ENCODE measurements at regions not wholly inside any gene's neighbourhood (a gene's known extent, or its start where the extent isn't known, plus 50 kb on each side); places are given as distances from the start of the nearest gene placed in this dataset.

- Histone ChIP-seq H3K4me1 (ENCODE audit: control insufficient read depth in 1 of 2, insufficient read depth in 2 of 2, low read depth in 1 of 2, low read length in 1 of 2) (peaks cover 0 to 46% of the 10 kb centered on the region in 2 experiments; a peak in 2 of 4 replicates), H3K4me3 (ENCODE audit: low read depth in 2 of 2, low read length in 1 of 2) (no peak overlapping the region), H3K27me3 (ENCODE audit: insufficient read depth) (no peaks in the 10 kb centered on the region), H3F3A (replicated peaks; ENCODE audit: insufficient read depth) (no peaks in the 10 kb centered on the region), H3K36me3 (replicated peaks in 1 of 2; ENCODE audit: control insufficient read depth in 1 of 2, insufficient read depth in 2 of 2, low read length in 1 of 2) (peaks cover 17% of the 10 kb centered on the region in 2 experiments), H3K27ac (ENCODE audit: low read depth in 2 of 2, low read length in 1 of 2) (no peak overlapping the region; a peak in 1 of 4 replicates), H2AFZ (ENCODE audit: low read depth) (no peak overlapping the region), H3K79me2 (ENCODE audit: insufficient read depth) (peaks cover 61% of the 10 kb centered on the region; the same call in 1 of the 2 replicates), H4K20me1 (ENCODE audit: insufficient read depth) (peaks cover 8% of the 10 kb centered on the region; the same call in 1 of the 2 replicates), H3K9me2 (no peaks in the 10 kb centered on the region), H3K9me3 (no peaks in the 10 kb centered on the region), H3K9ac (no peak overlapping the region), H3K4me2 (no peak overlapping the region)
- CTCF ChIA-PET: interaction anchor here (0.6 kb wide), 1 partner anchor 187 kb away, joined by 3 read pairs; no protein-coding TSS in a partner anchor
- POLR2A ChIA-PET: no interaction called here
- 95% methylated on average over 13 of the region's 18 CpGs for WGBS (ENCODE audit: low lambda C conversion rate)
- DNase-seq: no peak
- no peak for TF ChIP-seq NRF1 (IDR thresholded peaks at IDR 0.05; ENCODE audit: low read depth, low read length)
- no peak for TF ChIP-seq PBX3 (IDR thresholded peaks at IDR 0.05)
- no peak for TF ChIP-seq JUND (IDR thresholded peaks at IDR 0.05)
Measured at GRCh38 chr16:85181739-85182129, 69.5 kb upstream of the CIBAR2 start.

GRCh38 chr16:85182286-85182685, 70.0 kb upstream of the CIBAR2 start:
- H3K27ac ChIP-seq (ENCODE audit: low read depth in 2 of 2, low read length in 1 of 2): no peak overlapping the region
- H3K4me1 ChIP-seq (ENCODE audit: control insufficient read depth in 1 of 2, insufficient read depth in 2 of 2, low read depth in 1 of 2, low read length in 1 of 2): peaks cover 0 to 46% of the 10 kb centered on the region in 2 experiments; a peak in 2 of 4 replicates
- TF ChIP-seq MXI1 (IDR thresholded peaks at IDR 0.05; ENCODE audit: low read depth, low read length) (no peak), CHD2 (IDR thresholded peaks at IDR 0.05; ENCODE audit: low read length, partially characterized antibody) (no peak), IRF3 (IDR thresholded peaks at IDR 0.05; ENCODE audit: low read depth, low read length) (no peak), SMC3 (IDR thresholded peaks at IDR 0.05; ENCODE audit: low read depth, low read length) (no peak), POLR2AphosphoS5 (IDR thresholded peaks at IDR 0.05; ENCODE audit: low read depth, low read length) (no peak), TAF1 (IDR thresholded peaks at IDR 0.05; ENCODE audit: borderline replicate concordance, low read depth, low read length) (no peak), NFIC (IDR thresholded peaks at IDR 0.05; ENCODE audit: borderline replicate concordance) (no peak), EP300 (IDR thresholded peaks at IDR 0.05; ENCODE audit: borderline replicate concordance in 1 of 2, low read depth in 1 of 2, low read length in 1 of 2) (no peak), ZBTB33 (IDR thresholded peaks at IDR 0.05; ENCODE audit: borderline replicate concordance, low read depth) (no peak), GATA2 (CRISPR knock-in tag; IDR thresholded peaks at IDR 0.05) (no peak), JUND (IDR thresholded peaks at IDR 0.05) (no peak)
- H3K9me3 ChIP-seq: no peaks in the 10 kb centered on the region
- no peak for DNase-seq
- peaks cover 55% of the 10 kb centered on the region; the same call in 1 of the 2 replicates for H3K79me2 ChIP-seq (ENCODE audit: insufficient read depth)
- ChIA-PET POLR2A (no interaction called here), CTCF (no interaction called here)
- peaks cover 8% of the 10 kb centered on the region; the same call in 1 of the 2 replicates for H4K20me1 ChIP-seq (ENCODE audit: insufficient read depth)
- H3K9me2 ChIP-seq: no peaks in the 10 kb centered on the region
- WGBS (ENCODE audit: low lambda C conversion rate): 96% methylated on average over 9 of the region's 11 CpGs
- peaks cover 17% of the 10 kb centered on the region in 2 experiments for H3K36me3 ChIP-seq (replicated peaks in 1 of 2; ENCODE audit: control insufficient read depth in 1 of 2, insufficient read depth in 2 of 2, low read length in 1 of 2)
- no peak overlapping the region for H2AFZ ChIP-seq (ENCODE audit: low read depth)
- H3K9ac ChIP-seq: no peak overlapping the region
- no peak overlapping the region for H3K4me3 ChIP-seq (ENCODE audit: low read depth in 2 of 2, low read length in 1 of 2)
- no peaks in the 10 kb centered on the region for H3F3A ChIP-seq (replicated peaks; ENCODE audit: insufficient read depth)
- H3K4me2 ChIP-seq: no peak overlapping the region
- H3K27me3 ChIP-seq (ENCODE audit: insufficient read depth): no peaks in the 10 kb centered on the region
